H1 (cell line): ENCODE measurements at regions not wholly inside any gene's neighbourhood (a gene's known extent, or its start where the extent isn't known, plus 50 kb on each side); places are given as distances from the start of the nearest gene placed in this dataset.

ENCODE experiments used
- CTCF ChIA-PET: fragments of 300-600 bp; sonication (Branson Sonifier 250); formaldehyde crosslinking; loops from one replicate; lab custom pipeline; 2021; ENCODE audit not compliant: partially characterized antibody; lab: Charles Lee
- POLR2A ChIA-PET: fragments of 300-600 bp; sonication (Branson Sonifier 250); formaldehyde crosslinking; loops from one replicate; lab custom pipeline; 2021; ENCODE audit warnings: inconsistent platforms; ENCODE audit not compliant: partially characterized antibody; lab: Charles Lee
- DNase-seq, 2 experiments: peaks; one replicate each; pipeline versions ENCODE4 v3.0.0 to v3.0.0-alpha.2; 2010 to 2022; ENCODE audit warnings: low spot score in 2 of 2, low read depth in 1 of 2, mixed read lengths in 1 of 2
- FAIRE-seq: peaks from 2 replicates; lab custom pipeline; 2011; peaks lifted over from hg19 to GRCh38; lab: Jason Lieb, UNC
- H2AFZ ChIP-seq: 2 replicates; pipeline ENCODE4 v1.8.1; 2012; ENCODE audit warnings: low read length, inconsistent platforms
- H2AK5ac ChIP-seq: 2 replicates; pipeline ENCODE4 v1.6.1; 2013; ENCODE audit warnings: low read depth, low read length
- H2BK120ac ChIP-seq: replicated peaks from 2 replicates; pipeline ENCODE3; 2013; ENCODE audit warnings: low read depth, low read length, inconsistent platforms
- H2BK12ac ChIP-seq: 2 replicates; pipeline ENCODE4 v1.6.1; 2013; ENCODE audit warnings: low read depth, low read length
- H2BK15ac ChIP-seq: 2 replicates; pipeline ENCODE4 v1.6.1; 2013; ENCODE audit warnings: low read length
- H2BK20ac ChIP-seq: 2 replicates; pipeline ENCODE4 v1.6.1; 2013; ENCODE audit warnings: low read length
- H2BK5ac ChIP-seq: 2 replicates; pipeline ENCODE4 v1.6.1; 2013; ENCODE audit warnings: low read depth, low read length
- H3K14ac ChIP-seq: 2 replicates; pipeline ENCODE4 v1.6.1; 2013; ENCODE audit warnings: inconsistent platforms; ENCODE audit not compliant: insufficient read length
- H3K18ac ChIP-seq: 2 replicates; pipeline ENCODE4 v1.6.1; 2013; ENCODE audit warnings: low read length; ENCODE audit errors: extremely low read depth
- H3K23ac ChIP-seq: 2 replicates; pipeline ENCODE4 v1.6.1; 2013; ENCODE audit warnings: inconsistent platforms; ENCODE audit not compliant: insufficient read length
- H3K23me2 ChIP-seq: 2 replicates; pipeline ENCODE4 v1.6.1; 2013; ENCODE audit warnings: low read depth, low read length
- H3K27ac ChIP-seq: 2 replicates; pipeline ENCODE4 v1.6.1; 2011; ENCODE audit warnings: low read depth, low read length, inconsistent platforms
- H3K27me3 ChIP-seq, 4 experiments: replicated peaks in 1 of 4; 1 replicate in 1 of 4; 2 replicates in 3 of 4; pipeline versions ENCODE4 v1.6.1 to v1.8.1; 2011 to 2013; ENCODE audit warnings: low read length in 3 of 4, mild to moderate bottlenecking in 3 of 4, inconsistent platforms in 2 of 4, mixed read lengths in 2 of 4, moderate library complexity in 1 of 4; ENCODE audit not compliant: control insufficient read depth in 3 of 4, insufficient read depth in 3 of 4; ENCODE audit errors: extremely low read depth in 1 of 4
- H3K36me3 ChIP-seq, 4 experiments: 2 replicates each; pipeline versions ENCODE4 v1.6.1 to v1.8.1; 2011 to 2013; ENCODE audit warnings: mild to moderate bottlenecking in 4 of 4, low read length in 3 of 4, moderate library complexity in 2 of 4, control low read depth in 1 of 4, inconsistent platforms in 1 of 4; ENCODE audit not compliant: insufficient read depth in 4 of 4, control insufficient read depth in 2 of 4
- H3K4ac ChIP-seq: replicated peaks from 2 replicates; pipeline ENCODE3; 2013; ENCODE audit warnings: low read length, low read depth, mixed read lengths, inconsistent platforms; ENCODE audit not compliant: insufficient read length
- H3K4me1 ChIP-seq, 4 experiments: replicated peaks in 1 of 4; 1 replicate in 1 of 4; 2 replicates in 3 of 4; pipeline versions ENCODE4 v1.6.1 to v1.8.1; 2011 to 2013; ENCODE audit warnings: low read length in 3 of 4, inconsistent platforms in 2 of 4, mixed read lengths in 1 of 4; ENCODE audit not compliant: insufficient read depth in 4 of 4, control insufficient read depth in 3 of 4
- H3K4me2 ChIP-seq, 2 experiments: 2 replicates each; pipeline versions ENCODE4 v1.6.1 to v1.8.1; 2011 to 2013; ENCODE audit warnings: low read depth in 2 of 2, low read length in 2 of 2, control low read depth in 1 of 2, inconsistent platforms in 1 of 2, mild to moderate bottlenecking in 1 of 2; ENCODE audit not compliant: insufficient read depth in 1 of 2
- H3K4me3 ChIP-seq, 4 experiments: fragments of 200-600, 300-600 bp in 1 of 4; sonication (generic), shearing (Covaris generic), sonication (Bioruptor Twin) in 1 of 4; 2 replicates each; pipeline versions ENCODE4 v1.5.1 to v1.8.1; 2011 to 2016; ENCODE audit warnings: low read length in 4 of 4, low read depth in 3 of 4, control low read depth in 2 of 4, inconsistent platforms in 2 of 4, mild to moderate bottlenecking in 2 of 4, mixed read lengths in 1 of 4, moderate library complexity in 1 of 4; ENCODE audit not compliant: insufficient read depth in 2 of 4; ENCODE audit errors: extremely low read depth in 1 of 4
- H3K56ac ChIP-seq: replicated peaks from 2 replicates; pipeline ENCODE3; 2013; ENCODE audit warnings: low read depth, mild to moderate bottlenecking, mixed read lengths, low read length, inconsistent platforms; ENCODE audit not compliant: insufficient read length
- H3K79me1 ChIP-seq: 2 replicates; pipeline ENCODE4 v1.6.1; 2013; ENCODE audit warnings: low read depth, low read length, control low read depth
- H3K79me2 ChIP-seq, 2 experiments: 2 replicates each; pipeline versions ENCODE4 v1.6.1 to v1.8.1; 2012 to 2013; ENCODE audit warnings: low read length in 2 of 2, mild to moderate bottlenecking in 2 of 2, inconsistent platforms in 1 of 2; ENCODE audit not compliant: insufficient read depth in 2 of 2, control insufficient read depth in 1 of 2
- H3K9ac ChIP-seq, 4 experiments: replicated peaks in 1 of 4; 1 replicate in 1 of 4; 2 replicates in 3 of 4; pipeline versions ENCODE4 v1.6.1 to v1.8.1; 2011 to 2013; ENCODE audit warnings: low read depth in 3 of 4, low read length in 3 of 4, control low read depth in 2 of 4, mild to moderate bottlenecking in 2 of 4, moderate library complexity in 2 of 4, inconsistent platforms in 1 of 4; ENCODE audit errors: extremely low read depth in 1 of 4
- H3K9me3 ChIP-seq, 2 experiments: 2 replicates each; pipeline versions ENCODE4 v1.6.1 to v1.8.1; 2012 to 2013; ENCODE audit warnings: mild to moderate bottlenecking in 2 of 2, moderate library complexity in 2 of 2, control low read depth in 1 of 2, inconsistent platforms in 1 of 2, low read depth in 1 of 2, low read length in 1 of 2, mixed read lengths in 1 of 2; ENCODE audit not compliant: insufficient read depth in 2 of 2
- H4K20me1 ChIP-seq, 2 experiments: replicated peaks in 1 of 2; 2 replicates each; pipeline versions ENCODE3 to v1.8.1; 2011 to 2013; ENCODE audit warnings: inconsistent platforms in 2 of 2, low read length in 2 of 2, mild to moderate bottlenecking in 1 of 2; ENCODE audit not compliant: insufficient read depth in 2 of 2, control insufficient read depth in 1 of 2
- H4K5ac ChIP-seq: 2 replicates; pipeline ENCODE4 v1.6.1; 2013; ENCODE audit warnings: low read length, low read depth, mixed read lengths, inconsistent platforms; ENCODE audit not compliant: insufficient read length
- H4K8ac ChIP-seq: 2 replicates; pipeline ENCODE4 v1.8.0; 2013; ENCODE audit warnings: mild to moderate bottlenecking, moderate library complexity, low read length, inconsistent platforms; ENCODE audit not compliant: insufficient read depth; ENCODE audit errors: extremely low read depth
- H4K91ac ChIP-seq: replicated peaks from 2 replicates; pipeline ENCODE3; 2013; ENCODE audit warnings: low read length, mixed read lengths, inconsistent platforms; ENCODE audit not compliant: insufficient read length
- ATF3 ChIP-seq: IDR thresholded peaks from 2 replicates; pipeline ENCODE4 v1.6.1; 2011; ENCODE audit warnings: low read depth, mild to moderate bottlenecking, low read length; ENCODE audit not compliant: insufficient read depth
- MAFK ChIP-seq: IDR thresholded peaks from 2 replicates; pipeline ENCODE4 v1.6.1; 2012; ENCODE audit warnings: low read depth, mild to moderate bottlenecking, improper control_type of control experiment, low read length
- TF ChIP-seq, protein P1 (sequence below): IDR thresholded peaks from 2 replicates; pipeline ENCODE4 v1.6.1; 2012; ENCODE audit warnings: inconsistent platforms

DNA sequence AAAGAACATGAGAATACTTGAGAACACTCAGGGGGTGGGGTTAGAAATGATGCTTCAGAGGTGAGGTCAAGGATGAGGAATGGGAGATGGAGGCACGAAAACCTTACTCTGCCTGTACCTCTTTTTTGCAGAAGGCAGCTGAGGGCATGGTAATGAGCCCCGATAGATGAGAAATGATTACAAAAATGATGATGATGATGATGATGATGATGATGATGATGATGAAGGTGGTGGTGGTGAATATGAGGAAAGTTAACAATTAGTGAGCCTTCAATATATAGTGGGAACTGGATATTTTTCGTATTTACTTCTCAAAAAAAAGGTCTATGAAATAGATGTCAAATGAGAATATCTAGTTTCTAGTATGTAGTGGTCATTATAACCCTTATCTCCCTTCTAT, 584.3 kb downstream of the EPHA4 start (continued):
- no peak for TF ChIP-seq ATF3

- Histone ChIP-seq H3K4me2 (no peak overlapping the region), H3K23ac (no peak overlapping the region), H4K5ac (no peak overlapping the region), H3K27ac (no peak overlapping the region), H4K91ac (no peak overlapping the region), H3K23me2 (no peaks in the 10 kb centered on the region; the same call in 1 of the 2 replicates), H2BK20ac (no peak overlapping the region), H4K8ac (no peak overlapping the region), H3K18ac (no peak overlapping the region), H3K56ac (no peak overlapping the region), H3K4me3 (no peak overlapping the region), H3K27me3 (no peaks in the 10 kb centered on the region), H2BK5ac (no peak overlapping the region), H2BK12ac (no peak overlapping the region), H3K79me1 (no peaks in the 10 kb centered on the region), H2AK5ac (no peak overlapping the region), H3K9me3 (no peaks in the 10 kb centered on the region), H3K79me2 (no peaks in the 10 kb centered on the region)
- FAIRE-seq = no peak
- POLR2A ChIA-PET = no interaction called here
- no peak for DNase-seq
- TF ChIP-seq, protein P1, sequence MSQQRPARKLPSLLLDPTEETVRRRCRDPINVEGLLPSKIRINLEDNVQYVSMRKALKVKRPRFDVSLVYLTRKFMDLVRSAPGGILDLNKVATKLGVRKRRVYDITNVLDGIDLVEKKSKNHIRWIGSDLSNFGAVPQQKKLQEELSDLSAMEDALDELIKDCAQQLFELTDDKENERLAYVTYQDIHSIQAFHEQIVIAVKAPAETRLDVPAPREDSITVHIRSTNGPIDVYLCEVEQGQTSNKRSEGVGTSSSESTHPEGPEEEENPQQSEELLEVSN = no peak
- peak; percentile 85; the same call in 1 of the 2 replicates for TF ChIP-seq MAFK
- TF ChIP-seq, all 59 proteins: peak for 1
- Histone ChIP-seq H2BK15ac (no peak overlapping the region), H2BK120ac (no peak overlapping the region), H2AFZ (no peak overlapping the region), H3K36me3 (no peaks in the 10 kb centered on the region), H4K20me1 (no peaks in the 10 kb centered on the region), H3K14ac (no peak overlapping the region), H3K4ac (no peak overlapping the region), H3K4me1 (no peaks in the 10 kb centered on the region), H3K9ac (no peak overlapping the region)
- CTCF ChIA-PET = no interaction called here
Measured at GRCh38 chr2:220991972-220992371, 580.1 kb downstream of the EPHA4 start.
